ENCODE measurements at regions not wholly inside any gene's neighbourhood (a gene's known extent, or its start where the extent isn't known, plus 50 kb on each side); places are given as distances from the start of the nearest gene placed in this dataset.

DNA sequence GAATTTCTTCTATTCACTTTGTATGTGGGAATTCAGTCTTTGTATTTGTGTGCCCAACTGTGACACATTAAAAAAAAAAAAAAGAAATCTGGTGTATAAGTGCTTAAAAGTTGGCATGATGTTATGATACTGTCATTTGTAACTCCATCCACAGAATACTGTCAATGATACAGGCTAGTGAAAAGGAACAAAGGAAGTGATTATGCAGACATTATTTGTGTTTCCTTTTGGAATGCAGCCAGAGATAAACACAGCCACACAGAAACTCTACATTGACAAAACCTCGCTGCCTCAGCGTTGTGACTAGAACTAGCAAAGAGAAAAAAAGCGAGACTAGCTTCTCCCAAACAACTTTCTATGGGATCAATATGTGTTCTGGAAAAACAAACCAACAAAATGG lies 519.2 kb upstream of the AGTR1 start:
- TF ChIP-seq, protein P1, sequence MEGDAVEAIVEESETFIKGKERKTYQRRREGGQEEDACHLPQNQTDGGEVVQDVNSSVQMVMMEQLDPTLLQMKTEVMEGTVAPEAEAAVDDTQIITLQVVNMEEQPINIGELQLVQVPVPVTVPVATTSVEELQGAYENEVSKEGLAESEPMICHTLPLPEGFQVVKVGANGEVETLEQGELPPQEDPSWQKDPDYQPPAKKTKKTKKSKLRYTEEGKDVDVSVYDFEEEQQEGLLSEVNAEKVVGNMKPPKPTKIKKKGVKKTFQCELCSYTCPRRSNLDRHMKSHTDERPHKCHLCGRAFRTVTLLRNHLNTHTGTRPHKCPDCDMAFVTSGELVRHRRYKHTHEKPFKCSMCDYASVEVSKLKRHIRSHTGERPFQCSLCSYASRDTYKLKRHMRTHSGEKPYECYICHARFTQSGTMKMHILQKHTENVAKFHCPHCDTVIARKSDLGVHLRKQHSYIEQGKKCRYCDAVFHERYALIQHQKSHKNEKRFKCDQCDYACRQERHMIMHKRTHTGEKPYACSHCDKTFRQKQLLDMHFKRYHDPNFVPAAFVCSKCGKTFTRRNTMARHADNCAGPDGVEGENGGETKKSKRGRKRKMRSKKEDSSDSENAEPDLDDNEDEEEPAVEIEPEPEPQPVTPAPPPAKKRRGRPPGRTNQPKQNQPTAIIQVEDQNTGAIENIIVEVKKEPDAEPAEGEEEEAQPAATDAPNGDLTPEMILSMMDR (IDR thresholded peaks at IDR 0.05; ENCODE audit: poor library complexity, severe bottlenecking), result no peak
- TF ChIP-seq, protein P2, sequence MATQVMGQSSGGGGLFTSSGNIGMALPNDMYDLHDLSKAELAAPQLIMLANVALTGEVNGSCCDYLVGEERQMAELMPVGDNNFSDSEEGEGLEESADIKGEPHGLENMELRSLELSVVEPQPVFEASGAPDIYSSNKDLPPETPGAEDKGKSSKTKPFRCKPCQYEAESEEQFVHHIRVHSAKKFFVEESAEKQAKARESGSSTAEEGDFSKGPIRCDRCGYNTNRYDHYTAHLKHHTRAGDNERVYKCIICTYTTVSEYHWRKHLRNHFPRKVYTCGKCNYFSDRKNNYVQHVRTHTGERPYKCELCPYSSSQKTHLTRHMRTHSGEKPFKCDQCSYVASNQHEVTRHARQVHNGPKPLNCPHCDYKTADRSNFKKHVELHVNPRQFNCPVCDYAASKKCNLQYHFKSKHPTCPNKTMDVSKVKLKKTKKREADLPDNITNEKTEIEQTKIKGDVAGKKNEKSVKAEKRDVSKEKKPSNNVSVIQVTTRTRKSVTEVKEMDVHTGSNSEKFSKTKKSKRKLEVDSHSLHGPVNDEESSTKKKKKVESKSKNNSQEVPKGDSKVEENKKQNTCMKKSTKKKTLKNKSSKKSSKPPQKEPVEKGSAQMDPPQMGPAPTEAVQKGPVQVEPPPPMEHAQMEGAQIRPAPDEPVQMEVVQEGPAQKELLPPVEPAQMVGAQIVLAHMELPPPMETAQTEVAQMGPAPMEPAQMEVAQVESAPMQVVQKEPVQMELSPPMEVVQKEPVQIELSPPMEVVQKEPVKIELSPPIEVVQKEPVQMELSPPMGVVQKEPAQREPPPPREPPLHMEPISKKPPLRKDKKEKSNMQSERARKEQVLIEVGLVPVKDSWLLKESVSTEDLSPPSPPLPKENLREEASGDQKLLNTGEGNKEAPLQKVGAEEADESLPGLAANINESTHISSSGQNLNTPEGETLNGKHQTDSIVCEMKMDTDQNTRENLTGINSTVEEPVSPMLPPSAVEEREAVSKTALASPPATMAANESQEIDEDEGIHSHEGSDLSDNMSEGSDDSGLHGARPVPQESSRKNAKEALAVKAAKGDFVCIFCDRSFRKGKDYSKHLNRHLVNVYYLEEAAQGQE (IDR thresholded peaks at IDR 0.05; ENCODE audit: borderline replicate concordance), result no peak
- no peak for TF ChIP-seq POLR2AphosphoS5 (IDR thresholded peaks at IDR 0.05)
- no peak for TF ChIP-seq EP300 (conservative IDR thresholded peaks at IDR 0.05; ENCODE audit: poor library complexity, severe bottlenecking)
- no peak for TF ChIP-seq TAF1 (IDR thresholded peaks at IDR 0.05; ENCODE audit: low read depth)
- no peak for TF ChIP-seq SMC3 (conservative IDR thresholded peaks at IDR 0.05; ENCODE audit: poor library complexity)
- TF ChIP-seq EZH2 (IDR thresholded peaks at IDR 0.05; ENCODE audit: borderline replicate concordance, insufficient read depth, low read length, poor library complexity, severe bottlenecking), result no peak
- no peak for TF ChIP-seq RAD21 (conservative IDR thresholded peaks at IDR 0.05)
- TF ChIP-seq MXI1 (conservative IDR thresholded peaks at IDR 0.05; ENCODE audit: poor library complexity, severe bottlenecking), result no peak
